GM12892 (cell line): ENCODE measurements at regions not wholly inside any gene's neighbourhood (a gene's known extent, or its start where the extent isn't known, plus 50 kb on each side); places are given as distances from the start of the nearest gene placed in this dataset.

Source experiments
- POLR2A ChIP-seq: IDR thresholded peaks from 2 replicates; pipeline ENCODE4 v1.6.1; 2011; ENCODE audit warnings: low read depth, low read length, control low read depth
- POLR2AphosphoS5 ChIP-seq: IDR thresholded peaks from 2 replicates; pipeline ENCODE4 v1.6.1; 2011; ENCODE audit warnings: low read depth, low read length, control low read depth
- TAF1 ChIP-seq: IDR thresholded peaks from 2 replicates; pipeline ENCODE4 v1.6.1; 2011; ENCODE audit warnings: low read depth, mild to moderate bottlenecking, control low read depth, low read length, borderline replicate concordance

DNA sequence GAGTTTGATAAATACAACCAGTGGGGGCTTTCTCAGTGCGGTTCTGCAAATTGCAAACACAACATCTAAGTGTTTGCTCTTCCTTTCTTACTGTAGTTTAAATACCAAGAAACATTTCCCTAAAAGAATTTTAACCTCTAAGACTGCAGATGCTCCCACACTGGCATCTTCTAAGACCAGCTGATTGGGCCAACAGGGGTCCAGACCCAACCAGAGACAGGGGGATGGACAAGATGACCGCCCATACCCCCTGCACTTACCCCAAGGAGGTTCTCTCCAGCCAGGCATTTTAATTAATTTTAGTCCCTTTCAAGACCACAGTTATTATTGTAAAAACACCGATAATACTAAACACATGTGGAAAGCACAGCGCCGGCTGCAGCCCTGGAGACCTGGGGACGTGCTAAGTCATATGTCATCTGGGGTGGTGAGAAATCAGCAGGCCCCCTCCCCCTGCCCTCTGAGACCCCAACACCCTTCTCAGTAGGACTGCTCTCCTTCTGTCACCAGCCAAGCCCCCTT is 242.3 kb downstream of the SOX9 start:
- TF ChIP-seq POLR2A (no peak), POLR2AphosphoS5 (no peak), TAF1 (no peak)
